ENCODE measurements at regions not wholly inside any gene's neighbourhood (a gene's known extent, or its start where the extent isn't known, plus 50 kb on each side); places are given as distances from the start of the nearest gene placed in this dataset.

DNA sequence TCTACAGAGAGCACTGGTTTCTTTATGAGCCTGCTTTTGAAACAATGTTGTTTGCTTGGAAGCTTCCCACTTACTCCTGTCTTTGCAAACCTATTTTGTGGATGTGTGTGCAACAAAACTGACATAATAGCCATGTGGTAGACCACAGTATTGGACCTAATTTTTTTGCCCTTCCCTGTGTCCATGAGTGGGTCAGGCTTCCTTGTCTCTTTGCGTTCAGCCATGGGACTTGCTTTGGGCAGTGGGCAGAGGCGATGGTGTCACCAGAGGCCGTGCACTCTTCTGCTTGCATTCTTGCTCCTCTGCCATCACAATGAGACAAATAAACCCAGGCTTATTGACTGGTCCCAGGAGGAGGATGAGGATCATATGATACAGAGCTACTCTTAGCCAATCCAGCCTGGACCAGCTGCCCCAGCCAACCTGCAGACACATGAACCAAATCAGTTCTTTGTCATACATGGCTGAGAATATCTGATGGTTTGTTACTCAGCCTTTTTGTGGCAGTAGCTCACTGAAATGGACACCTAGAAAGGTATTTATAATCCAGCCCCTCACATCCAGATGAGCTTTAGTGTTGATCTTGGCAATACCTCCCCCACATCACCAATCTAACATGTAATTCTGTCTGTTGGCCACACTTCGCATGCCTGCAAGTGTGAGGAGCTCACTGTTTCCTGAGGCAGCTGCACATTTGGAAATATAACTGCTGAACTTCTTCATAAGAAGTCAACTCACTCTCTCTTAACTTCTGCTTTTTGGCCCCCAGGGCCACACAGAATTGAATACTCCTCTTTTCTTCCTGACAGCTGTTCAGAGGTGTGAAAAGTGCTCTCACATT is 427.8 kb upstream of the ZMIZ1 start:
- DNase-seq: no peak

DNA sequence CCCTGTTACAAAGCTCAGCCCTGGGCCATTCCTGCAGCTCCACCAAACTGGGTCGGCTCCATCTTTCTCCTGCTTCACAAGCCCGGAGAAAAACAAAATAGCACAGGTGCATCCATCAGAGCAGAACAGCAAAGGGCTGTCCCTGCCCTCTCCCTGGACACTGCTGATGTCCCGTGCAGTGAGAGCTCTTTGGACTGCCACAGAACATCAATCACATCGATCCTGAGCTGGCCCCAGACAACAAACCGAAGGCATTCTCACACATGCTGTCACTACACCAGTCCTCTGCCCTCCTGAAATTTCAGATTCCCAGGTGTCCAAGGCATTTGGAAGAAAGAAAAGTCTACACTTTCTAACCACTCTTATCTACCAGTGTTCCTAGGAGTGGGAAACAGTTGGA is 427.1 kb upstream of the ZMIZ1 start:
- no peak for DNase-seq

DNA sequence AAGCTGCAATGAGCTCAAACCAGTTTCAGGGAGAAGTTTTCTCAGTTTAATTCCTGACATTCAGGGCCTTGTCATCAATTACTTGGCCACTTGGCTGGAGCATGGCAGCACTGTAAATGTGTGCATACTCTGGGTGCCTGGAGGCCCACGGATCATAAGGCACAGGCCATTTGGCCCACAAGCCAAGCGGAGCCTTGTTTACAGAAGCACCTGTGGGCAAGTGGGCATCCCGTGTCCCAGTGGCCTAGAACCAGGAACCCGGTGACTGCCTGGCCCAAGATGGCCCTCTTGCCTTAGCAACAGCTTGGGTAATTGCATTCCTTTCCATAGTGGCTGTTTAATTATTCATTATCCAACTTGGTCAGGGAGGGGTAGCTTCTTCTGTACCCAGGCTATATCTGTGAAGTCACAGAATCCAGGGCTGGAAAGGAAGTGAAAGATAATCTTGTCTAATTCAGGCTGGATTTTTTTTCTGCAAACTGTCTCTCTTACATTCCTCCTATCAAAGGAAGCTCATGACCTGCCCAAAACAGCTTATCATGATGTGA is 426.4 kb upstream of the ZMIZ1 start:
- DNase-seq: no peak

DNA sequence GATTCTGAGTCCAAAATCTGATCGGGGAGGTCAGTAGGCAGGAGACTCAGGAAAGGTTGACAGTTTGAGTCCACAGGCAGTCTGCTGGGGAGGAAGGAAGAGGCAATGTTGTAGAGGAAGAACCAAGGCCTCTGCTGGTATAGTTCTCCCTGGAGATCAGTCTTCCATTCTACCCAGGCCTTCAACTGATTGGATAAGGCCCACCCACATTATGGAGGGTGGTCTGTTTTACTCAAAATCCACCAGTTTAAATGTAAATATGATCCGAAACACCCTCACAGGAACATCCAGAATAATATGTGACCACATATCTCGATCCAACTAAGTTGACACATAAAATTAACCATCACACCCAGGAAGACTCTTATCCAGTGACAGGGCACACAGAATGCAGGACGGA is 425.3 kb upstream of the ZMIZ1 start:
- DNase-seq: no peak

DNA sequence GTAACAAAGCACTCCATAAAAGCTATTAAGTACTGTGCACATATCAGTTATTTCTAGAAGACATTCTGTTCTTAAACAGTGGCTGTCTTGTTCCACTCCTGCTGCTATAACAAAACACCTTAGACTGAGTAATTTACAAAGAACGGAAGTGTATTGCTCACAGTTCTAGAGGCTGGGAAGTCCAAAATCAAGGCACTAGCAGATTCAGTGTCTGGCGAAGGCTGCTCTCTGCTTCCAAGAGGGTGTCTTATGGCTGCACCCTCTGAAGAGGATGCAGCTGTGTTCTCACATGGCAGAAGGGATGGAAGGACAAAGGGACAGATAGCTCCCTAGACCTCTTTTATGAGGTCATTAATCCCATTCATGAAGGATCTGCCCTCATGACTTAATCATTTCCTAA is 424.2 kb upstream of the ZMIZ1 start:
- no peak for DNase-seq

GRCh38 chr10:78645169-78645686 is 423.5 kb upstream of the ZMIZ1 start:
- DNase-seq: no peak

DNA sequence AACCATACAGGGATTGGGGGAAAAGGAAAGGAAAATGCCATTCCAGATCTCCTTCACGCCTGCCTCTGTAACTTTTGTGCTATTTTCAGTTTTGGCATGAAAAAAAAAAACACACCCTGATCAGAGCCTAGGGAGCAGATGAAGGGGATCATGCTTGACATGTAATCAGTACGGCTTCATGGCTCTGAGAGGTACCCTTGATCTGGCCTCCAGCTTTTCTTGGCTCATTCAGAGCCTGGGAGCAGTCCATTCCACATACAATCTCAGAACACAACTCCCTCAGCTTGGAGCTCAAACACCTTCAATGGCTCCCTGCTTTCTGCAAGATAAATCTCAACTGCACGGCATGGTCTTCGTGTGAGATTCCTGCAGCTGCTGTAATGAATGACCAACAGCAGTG is 422.8 kb upstream of the ZMIZ1 start:
- no peak for DNase-seq

- no peak for DNase-seq
These were observed 420.4 kb upstream of the ZMIZ1 start for GRCh38 chr10:78648256-78648860.

- no peak for DNase-seq
These were observed 419.3 kb upstream of the ZMIZ1 start for GRCh38 chr10:78649429-78649828.

GRCh38 chr10:78650122-78650521 is 418.6 kb upstream of the ZMIZ1 start:
- DNase-seq: no peak

- no peak for DNase-seq
These were observed 417.5 kb upstream of the ZMIZ1 start for GRCh38 chr10:78651287-78651686.

DNA sequence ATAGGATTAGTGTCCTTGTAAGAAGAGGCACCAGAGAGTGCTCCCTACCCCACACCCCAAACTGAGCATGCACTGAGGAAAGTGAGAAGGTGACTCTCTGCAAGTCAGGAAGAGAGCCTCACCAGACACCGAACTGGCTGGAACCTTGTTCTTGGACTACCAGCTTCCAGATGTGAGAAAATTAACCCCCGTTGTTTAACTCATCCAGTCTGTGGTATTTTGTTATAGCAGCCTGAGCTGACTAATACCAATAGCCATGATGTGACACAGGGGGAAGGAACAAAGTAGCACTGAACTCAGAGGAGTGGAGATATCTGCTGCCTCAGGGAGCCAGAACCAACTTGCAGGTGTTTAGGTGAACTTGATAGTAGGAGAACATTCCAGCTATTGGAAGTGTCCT is 415.2 kb upstream of the ZMIZ1 start:
- no peak for DNase-seq

GRCh38 chr10:78654047-78654590 is 414.6 kb upstream of the ZMIZ1 start:
- DNase-seq: no peak

- DNase-seq: no peak
These were observed 412.8 kb upstream of the ZMIZ1 start for GRCh38 chr10:78655979-78656378.

GRCh38 chr10:78656417-78657162 is 412.2 kb upstream of the ZMIZ1 start:
- DNase-seq: no peak

DNA sequence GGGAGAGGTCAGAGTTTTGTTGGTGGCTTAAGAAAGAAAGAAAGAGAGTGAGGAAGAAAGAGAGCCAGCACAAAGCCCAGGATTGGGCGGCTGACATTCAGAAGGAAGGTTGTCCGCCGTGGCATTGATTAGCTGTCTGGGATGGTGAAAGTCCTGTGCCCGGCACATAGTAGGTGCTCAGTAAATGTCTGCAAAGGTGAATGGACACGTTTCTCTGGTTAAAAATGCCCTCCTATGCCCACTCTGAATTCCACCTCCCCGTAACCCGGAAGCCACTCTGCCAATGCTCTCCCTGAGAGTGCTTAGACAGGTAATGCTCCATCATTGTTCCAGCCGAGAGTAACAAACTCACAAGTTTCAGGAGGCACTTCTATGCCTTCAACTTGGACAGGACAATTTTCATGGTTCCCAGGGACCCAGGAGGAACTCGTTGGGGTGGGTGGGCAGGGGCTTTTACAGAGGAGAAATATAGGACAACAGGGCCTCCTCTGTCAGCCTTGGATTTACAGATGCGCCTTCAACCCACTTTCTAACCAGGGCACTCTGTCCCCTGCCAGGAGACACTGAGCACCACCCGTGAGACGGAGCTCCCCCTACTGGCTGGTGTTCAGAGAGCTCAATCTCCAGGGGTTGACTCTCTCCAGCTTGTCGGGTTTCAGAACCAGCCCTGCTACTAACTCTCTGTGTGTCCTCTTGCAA is 411.5 kb upstream of the ZMIZ1 start:
- DNase-seq: peak; percentile 64

- DNase-seq: no peak
These were observed 411.0 kb upstream of the ZMIZ1 start for GRCh38 chr10:78657862-78658165.

DNA sequence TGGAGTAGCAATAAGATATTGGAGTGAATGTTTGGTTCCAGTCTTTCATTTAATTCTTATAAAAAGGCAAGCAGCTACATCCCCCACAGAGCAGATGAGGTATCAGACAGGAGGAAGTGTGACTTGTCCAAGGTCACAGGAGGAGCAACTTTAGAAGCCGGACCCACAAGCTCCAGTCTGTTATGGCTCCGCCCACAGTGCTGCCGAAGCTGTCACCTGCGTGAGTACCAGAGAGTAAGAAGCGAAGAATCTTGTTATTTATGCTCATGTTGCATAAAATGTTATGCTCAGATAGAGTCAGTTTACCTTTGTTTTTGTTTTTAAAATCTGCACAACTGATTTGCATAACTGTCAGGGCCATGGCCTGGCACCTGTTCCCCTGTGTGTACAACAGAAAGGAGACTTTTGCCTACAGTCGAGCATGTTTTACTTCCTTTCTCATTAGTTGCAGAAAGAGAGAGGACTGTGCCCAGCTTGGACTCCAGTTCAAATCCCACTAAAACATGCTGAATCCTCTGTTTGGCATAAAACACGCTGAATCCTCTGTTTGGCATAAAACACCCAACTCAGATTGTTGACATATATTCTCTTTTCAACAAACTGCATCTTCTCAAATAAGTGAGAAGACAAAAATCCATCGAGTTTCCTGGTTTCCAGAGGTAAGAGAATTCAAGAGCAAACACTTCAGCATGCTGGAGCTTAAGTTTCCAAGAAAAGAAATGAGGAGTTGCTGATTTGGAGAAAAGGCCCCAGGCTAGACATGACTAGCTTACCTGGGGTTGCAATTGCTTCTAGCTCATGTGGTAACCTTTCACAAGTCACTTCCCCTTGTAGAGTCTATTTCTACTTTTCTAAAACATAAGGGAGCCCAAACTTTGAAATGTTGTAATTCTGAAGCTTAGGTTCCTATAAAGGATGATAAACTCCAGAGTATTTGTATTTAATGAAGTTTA is 409.8 kb upstream of the ZMIZ1 start:
- no peak for DNase-seq

- DNase-seq: no peak
These were observed 409.2 kb upstream of the ZMIZ1 start for GRCh38 chr10:78659598-78659967.

GRCh38 chr10:78660446-78661106 is 408.2 kb upstream of the ZMIZ1 start:
- DNase-seq: no peak

- DNase-seq: no peak
These were observed 405.0 kb upstream of the ZMIZ1 start for GRCh38 chr10:78663721-78664120.
